Mesenchymal stem cell (in vitro differentiated cells and primary cell): ENCODE measurements at regions not wholly inside any gene's neighbourhood (a gene's known extent, or its start where the extent isn't known, plus 50 kb on each side); places are given as distances from the start of the nearest gene placed in this dataset.

ENCODE experiments used
- DNase-seq: peaks from one replicate; pipeline ENCODE4 v3.0.0-alpha.2; 2013
- H2AFZ ChIP-seq: one replicate; pipeline ENCODE4 v1.6.1; 2013; ENCODE audit warnings: low read depth, mild to moderate bottlenecking, control low read depth, inconsistent platforms, low read length, moderate library complexity
- H2AK5ac ChIP-seq: 2 replicates; pipeline ENCODE4 v1.6.1; 2013; ENCODE audit warnings: low read length, moderate library complexity, mild to moderate bottlenecking, inconsistent platforms; ENCODE audit not compliant: severe bottlenecking
- H2BK120ac ChIP-seq: one replicate; pipeline ENCODE4 v1.6.1; 2013; ENCODE audit warnings: low read depth, mild to moderate bottlenecking, inconsistent platforms, low read length, moderate library complexity
- H2BK12ac ChIP-seq, 2 experiments: one replicate each; pipeline ENCODE4 v1.6.1; 2013; ENCODE audit warnings: inconsistent platforms in 2 of 2, low read length in 2 of 2, mild to moderate bottlenecking in 2 of 2, moderate library complexity in 2 of 2, control low read depth in 1 of 2
- H2BK15ac ChIP-seq: one replicate; pipeline ENCODE4 v1.6.1; 2013; ENCODE audit warnings: mild to moderate bottlenecking, low read depth, inconsistent platforms; ENCODE audit not compliant: poor library complexity, severe bottlenecking
- H2BK5ac ChIP-seq: 2 replicates; pipeline ENCODE4 v1.6.1; 2013; ENCODE audit warnings: low read depth, mild to moderate bottlenecking, low read length, control low read depth, inconsistent platforms; ENCODE audit not compliant: poor library complexity, severe bottlenecking
- H3K14ac ChIP-seq, 2 experiments: one replicate each; pipeline ENCODE4 v1.6.1; 2013; ENCODE audit warnings: inconsistent platforms in 2 of 2, low read length in 2 of 2, control low read depth in 1 of 2, mild to moderate bottlenecking in 1 of 2, moderate library complexity in 1 of 2
- H3K18ac ChIP-seq, 2 experiments: one replicate each; pipeline ENCODE4 v1.6.1; 2013; ENCODE audit warnings: inconsistent platforms in 2 of 2, low read length in 2 of 2, control low read depth in 1 of 2, low read depth in 1 of 2, mild to moderate bottlenecking in 1 of 2
- H3K23ac ChIP-seq, 2 experiments: one replicate each; pipeline ENCODE4 v1.6.1; 2013; ENCODE audit warnings: inconsistent platforms in 2 of 2, low read length in 2 of 2, mild to moderate bottlenecking in 2 of 2, moderate library complexity in 2 of 2, control low read depth in 1 of 2
- H3K27ac ChIP-seq: 2 replicates; pipeline ENCODE4 v1.5.1; 2013; ENCODE audit warnings: mild to moderate bottlenecking, moderate library complexity, low read length, control low read depth, inconsistent platforms; ENCODE audit not compliant: poor library complexity, severe bottlenecking
- H3K27me3 ChIP-seq, 2 experiments: 2 replicates each; pipeline versions ENCODE4 v1.6.1 to v1.7.0; 2013; ENCODE audit warnings: low read length in 2 of 2, mild to moderate bottlenecking in 2 of 2, moderate library complexity in 2 of 2, control low read depth in 1 of 2, inconsistent platforms in 1 of 2; ENCODE audit not compliant: control insufficient read depth in 1 of 2, insufficient read depth in 1 of 2
- H3K36me3 ChIP-seq, 2 experiments: 2 replicates each; pipeline versions ENCODE4 v1.6.1 to v1.7.0; 2013; ENCODE audit warnings: low read length in 2 of 2, control low read depth in 1 of 2, inconsistent platforms in 1 of 2, low read depth in 1 of 2, mild to moderate bottlenecking in 1 of 2; ENCODE audit not compliant: insufficient read depth in 2 of 2, control insufficient read depth in 1 of 2
- H3K4ac ChIP-seq, 2 experiments: one replicate each; pipeline ENCODE4 v1.6.1; 2013; ENCODE audit warnings: inconsistent platforms in 2 of 2, low read length in 2 of 2, mild to moderate bottlenecking in 2 of 2, moderate library complexity in 2 of 2, control low read depth in 1 of 2, low read depth in 1 of 2
- H3K4me1 ChIP-seq: 2 replicates; pipeline ENCODE4 v1.6.1; 2013; ENCODE audit warnings: low read depth, low read length, control low read depth; ENCODE audit not compliant: control insufficient read depth, insufficient read depth
- H3K4me2 ChIP-seq: 2 replicates; pipeline ENCODE4 v1.6.1; 2013; ENCODE audit warnings: low read length, mild to moderate bottlenecking, inconsistent platforms; ENCODE audit not compliant: poor library complexity, severe bottlenecking
- H3K4me3 ChIP-seq, 2 experiments: 2 replicates each; pipeline versions ENCODE4 v1.5.1 to v1.7.0; 2013; ENCODE audit warnings: low read length in 2 of 2, mild to moderate bottlenecking in 2 of 2, control low read depth in 1 of 2, low read depth in 1 of 2; ENCODE audit not compliant: insufficient read depth in 1 of 2
- H3K79me1 ChIP-seq: replicated peaks from 2 replicates; pipeline ENCODE4 v1.6.1; 2013; ENCODE audit warnings: mild to moderate bottlenecking, control low read depth, low read length, inconsistent platforms; ENCODE audit not compliant: poor library complexity, severe bottlenecking
- H3K9ac ChIP-seq: 2 replicates; pipeline ENCODE4 v1.7.0; 2013; ENCODE audit warnings: mild to moderate bottlenecking, low read length, moderate library complexity
- H3K9me3 ChIP-seq: 2 replicates; pipeline ENCODE4 v1.7.0; 2013; ENCODE audit warnings: mild to moderate bottlenecking, low read length; ENCODE audit not compliant: control insufficient read depth
- H4K8ac ChIP-seq: one replicate; pipeline ENCODE4 v1.6.1; 2013; ENCODE audit warnings: inconsistent platforms, mild to moderate bottlenecking, low read length, moderate library complexity
- H4K91ac ChIP-seq: one replicate; pipeline ENCODE4 v1.6.1; 2013; ENCODE audit warnings: mild to moderate bottlenecking, low read length, inconsistent platforms
- WGBS: methylation state at CpG from one replicate; pipeline ENCODE4 v1.1.7; 2013; ENCODE audit warnings: mixed read lengths; 5-methylcytosine and 5-hydroxymethylcytosine counted together

DNA sequence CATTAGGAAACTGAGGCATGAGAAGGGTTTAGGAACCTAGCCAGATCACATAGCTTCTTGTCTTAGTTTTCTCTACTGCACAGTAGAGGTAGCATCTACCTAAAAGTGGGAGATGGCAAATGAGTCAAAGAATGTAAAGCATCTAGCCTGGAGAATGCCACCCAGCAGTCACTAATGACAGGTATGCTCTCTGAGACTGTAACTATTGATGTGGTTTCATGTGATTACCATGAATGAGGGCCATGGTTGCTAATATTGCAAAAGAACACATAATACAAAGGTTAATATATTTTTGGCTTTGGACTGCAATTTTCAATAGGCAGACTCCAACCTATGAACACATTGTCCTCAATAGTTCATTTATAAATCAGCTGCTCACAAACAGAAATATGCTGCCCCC, 389.9 kb downstream of the GRIN2B start:
- H3K18ac ChIP-seq = no peak overlapping the region
- H3K23ac ChIP-seq = no peak overlapping the region
- no peak overlapping the region for H3K9ac ChIP-seq
- no peak overlapping the region for H3K4me2 ChIP-seq
- no peaks in the 10 kb centered on the region for H3K4me1 ChIP-seq
- H3K27ac ChIP-seq = no peak overlapping the region
- no peak overlapping the region for H3K4me3 ChIP-seq
- H4K91ac ChIP-seq = no peak overlapping the region
- H2BK120ac ChIP-seq = no peak overlapping the region
- H3K9me3 ChIP-seq = no peaks in the 10 kb centered on the region
- H3K14ac ChIP-seq = no peak overlapping the region
- H2BK5ac ChIP-seq = no peak overlapping the region
- H3K4ac ChIP-seq = no peak overlapping the region
- DNase-seq = no peak
- H3K27me3 ChIP-seq = no peaks in the 10 kb centered on the region
- no peak overlapping the region for H4K8ac ChIP-seq
- no peak overlapping the region for H2AFZ ChIP-seq
- no peak overlapping the region for H2BK15ac ChIP-seq
- H3K79me1 ChIP-seq = no peaks in the 10 kb centered on the region
- no peaks in the 10 kb centered on the region for H3K36me3 ChIP-seq
- H2BK12ac ChIP-seq = no peak overlapping the region
- no peak overlapping the region for H2AK5ac ChIP-seq

DNA sequence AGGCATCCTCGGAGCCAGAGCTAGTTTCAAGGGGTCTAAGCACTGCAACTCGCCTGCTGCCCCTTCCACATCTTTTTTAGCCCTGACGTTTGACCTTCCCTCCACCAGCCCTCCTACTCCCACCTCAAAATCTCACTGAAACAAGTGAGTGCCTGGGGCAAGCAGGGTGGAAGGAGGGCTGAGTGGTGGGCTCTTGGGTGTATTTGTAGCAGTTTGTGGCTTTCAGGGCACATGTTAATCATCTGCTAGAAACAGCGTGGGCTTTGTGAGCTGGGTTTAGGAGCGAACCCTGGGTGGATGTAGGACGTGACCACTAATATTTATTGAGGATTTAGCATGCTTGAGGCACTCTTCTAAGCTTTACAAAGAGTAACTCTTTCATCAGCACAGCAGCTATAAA, 390.3 kb downstream of the GRIN2B start:
- Histone ChIP-seq H2BK12ac (no peak overlapping the region), H2AK5ac (no peak overlapping the region), H3K4me3 (no peak overlapping the region), H4K8ac (no peak overlapping the region), H3K27me3 (no peaks in the 10 kb centered on the region), H2AFZ (no peak overlapping the region), H3K79me1 (no peaks in the 10 kb centered on the region), H2BK120ac (no peak overlapping the region), H3K18ac (no peak overlapping the region), H3K23ac (no peak overlapping the region), H3K4ac (no peak overlapping the region), H2BK15ac (no peak overlapping the region), H3K14ac (no peak overlapping the region), H3K9me3 (no peaks in the 10 kb centered on the region), H3K4me2 (no peak overlapping the region), H3K36me3 (no peaks in the 10 kb centered on the region), H3K4me1 (no peaks in the 10 kb centered on the region), H3K27ac (no peak overlapping the region), H2BK5ac (no peak overlapping the region), H3K9ac (no peak overlapping the region), H4K91ac (no peak overlapping the region)
- WGBS = 60% methylated on average over 5 of the region's 6 CpGs
- no peak for DNase-seq

DNA sequence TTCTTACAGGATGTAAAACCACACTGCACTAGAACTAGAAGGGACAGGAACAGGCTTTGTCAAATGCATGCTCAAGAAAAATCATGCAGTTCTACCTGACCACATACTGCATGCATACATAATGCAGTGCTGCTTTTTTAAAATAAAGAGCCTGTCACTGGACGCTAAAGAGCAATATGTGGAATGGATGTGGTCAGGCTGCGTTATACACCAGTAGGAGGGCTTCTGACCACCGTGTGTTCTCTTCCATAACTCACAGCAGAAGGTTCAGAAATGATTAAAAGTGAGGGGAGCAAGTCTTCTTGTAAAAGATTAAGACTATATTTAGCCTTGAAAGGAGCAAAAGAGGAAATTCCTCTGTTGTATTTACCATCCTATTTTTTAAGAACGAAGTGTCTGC, 392.0 kb downstream of the EMP1 start:
- no peak overlapping the region for H3K18ac ChIP-seq
- no peak overlapping the region for H4K8ac ChIP-seq
- no peaks in the 10 kb centered on the region for H3K9me3 ChIP-seq
- no peak overlapping the region for H3K4ac ChIP-seq
- no peak overlapping the region for H2BK120ac ChIP-seq
- no peak overlapping the region for H3K14ac ChIP-seq
- H3K23ac ChIP-seq = no peak overlapping the region
- no peaks in the 10 kb centered on the region for H3K4me1 ChIP-seq
- H2BK12ac ChIP-seq = no peak overlapping the region
- no peak overlapping the region for H2AFZ ChIP-seq
- H3K9ac ChIP-seq = no peak overlapping the region
- H2BK5ac ChIP-seq = no peak overlapping the region
- H3K4me3 ChIP-seq = no peak overlapping the region
- WGBS = 66% methylated on average over 4 of the region's 4 CpGs
- H4K91ac ChIP-seq = no peak overlapping the region
- H3K27ac ChIP-seq = no peak overlapping the region
- H3K27me3 ChIP-seq = no peaks in the 10 kb centered on the region
- no peaks in the 10 kb centered on the region for H3K36me3 ChIP-seq
- H3K79me1 ChIP-seq = no peaks in the 10 kb centered on the region
- no peak overlapping the region for H2AK5ac ChIP-seq
- no peak overlapping the region for H2BK15ac ChIP-seq
- DNase-seq = no peak
- no peak overlapping the region for H3K4me2 ChIP-seq

DNA sequence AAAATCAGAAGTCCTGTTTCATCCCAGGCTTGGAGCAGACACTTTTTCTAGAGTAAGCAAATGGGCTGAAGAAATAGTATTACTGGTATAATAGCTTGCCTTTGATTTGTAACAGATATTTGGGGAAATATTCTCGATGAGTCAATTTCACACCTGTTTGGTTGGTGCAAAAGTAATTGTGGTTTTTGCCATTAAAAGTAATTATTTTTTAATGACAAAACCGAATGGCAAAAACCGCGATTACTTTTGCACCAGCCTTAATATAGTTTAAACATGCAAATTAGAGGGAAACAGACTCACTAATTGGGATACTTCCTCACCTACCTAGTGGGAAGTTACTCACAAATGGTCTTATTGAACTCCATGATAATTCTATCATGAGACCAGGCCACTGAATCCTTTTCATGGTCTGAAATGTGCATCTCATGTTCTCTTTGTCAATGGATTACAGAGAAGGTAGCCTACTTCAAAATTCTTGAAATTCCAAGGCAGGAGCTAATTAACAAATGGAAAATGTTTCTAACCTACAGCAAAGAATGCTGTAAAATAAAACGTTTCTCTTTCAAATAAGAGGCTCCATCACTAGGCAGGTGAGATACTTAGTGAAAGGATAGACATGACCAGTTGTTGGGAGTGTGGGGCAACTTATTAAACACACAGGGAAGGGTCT, 391.3 kb downstream of the EMP1 start:
- H3K18ac ChIP-seq = no peak overlapping the region
- no peak overlapping the region for H3K23ac ChIP-seq
- no peaks in the 10 kb centered on the region for H3K79me1 ChIP-seq
- no peak overlapping the region for H2BK15ac ChIP-seq
- H4K91ac ChIP-seq = no peak overlapping the region
- no peaks in the 10 kb centered on the region for H3K36me3 ChIP-seq
- H3K27me3 ChIP-seq = no peaks in the 10 kb centered on the region
- H2BK120ac ChIP-seq = no peak overlapping the region
- 55% methylated on average over 5 of the region's 5 CpGs for WGBS
- H3K4me3 ChIP-seq = no peak overlapping the region
- no peak overlapping the region for H2BK5ac ChIP-seq
- no peak overlapping the region for H3K27ac ChIP-seq
- no peak overlapping the region for H2AK5ac ChIP-seq
- no peak overlapping the region for H3K14ac ChIP-seq
- no peak overlapping the region for H3K4me2 ChIP-seq
- H3K9ac ChIP-seq = no peak overlapping the region
- no peak overlapping the region for H2AFZ ChIP-seq
- no peak overlapping the region for H3K4ac ChIP-seq
- DNase-seq = no peak
- H2BK12ac ChIP-seq = no peak overlapping the region
- no peaks in the 10 kb centered on the region for H3K4me1 ChIP-seq
- H4K8ac ChIP-seq = no peak overlapping the region
- H3K9me3 ChIP-seq = no peaks in the 10 kb centered on the region
